Natural killer cell treated with Interleukin-12 subunit alpha and Interleukin-12 subunit beta and Interleukin-15 and Interleukin-18, amount 100 ng/mL, for 72 hours (primary cell): ENCODE measurements at regions not wholly inside any gene's neighbourhood (a gene's known extent, or its start where the extent isn't known, plus 50 kb on each side); places are given as distances from the start of the nearest gene placed in this dataset.
A peak's percentile ranks its signal among the peaks of the same experiment; 100 is the strongest.
"Not testable (repeated sequence)": the region's sequence is repeated elsewhere in the genome, so short reads cannot be mapped to it uniquely, and the experiment has no call there.

Experiments
- ATAC-seq, 2 donors: fragments of 150-1000 bp; cut with Tn5 transposase in 1 of 2; sonication (Bioruptor Pico), chemical (Tn5 transposase) in 1 of 2; 2 replicates each; pipeline ENCODE4 v1.10.0; 2021
- DNase-seq: peaks from one replicate; pipeline ENCODE4 v3.0.0; 2022; ENCODE audit warnings: low spot score
- H3K27ac Mint-ChIP-seq, 2 donors: 1 replicate in 1 of 2; 2 replicates in 1 of 2; pipeline ENCODE4 v1.8.0; 2022; ENCODE audit warnings: mixed read lengths in 2 of 2, mild to moderate bottlenecking in 1 of 2, moderate library complexity in 1 of 2
- H3K27me3 Mint-ChIP-seq, 2 donors: 1 replicate in 1 of 2; 2 replicates in 1 of 2; pipeline ENCODE4 v1.8.0; 2022; ENCODE audit warnings: mixed read lengths in 2 of 2
- H3K36me3 Mint-ChIP-seq: one replicate; pipeline ENCODE4 v1.8.0; 2022; ENCODE audit warnings: mixed read lengths
- H3K4me1 Mint-ChIP-seq, 2 donors: 1 replicate in 1 of 2; 2 replicates in 1 of 2; pipeline ENCODE4 v1.8.0; 2022; ENCODE audit warnings: low read depth in 2 of 2, mixed read lengths in 2 of 2, mild to moderate bottlenecking in 1 of 2
- H3K4me3 Mint-ChIP-seq: one replicate; pipeline ENCODE4 v1.8.0; 2022; ENCODE audit warnings: mixed read lengths
- H3K9me3 Mint-ChIP-seq: 2 replicates; pipeline ENCODE4 v1.8.0; 2022; ENCODE audit warnings: mixed read lengths

- DNase-seq, H3K4me1 Mint-ChIP-seq, ATAC-seq, H3K4me3 Mint-ChIP-seq, H3K27ac Mint-ChIP-seq, H3K9me3 Mint-ChIP-seq, H3K27me3 Mint-ChIP-seq, H3K36me3 Mint-ChIP-seq: not testable (repeated sequence)
Measured at GRCh38 chr5:1597093-1597473, 73.3 kb upstream of the LPCAT1 start.

- ATAC-seq, H3K27ac Mint-ChIP-seq, H3K4me3 Mint-ChIP-seq, H3K27me3 Mint-ChIP-seq, H3K36me3 Mint-ChIP-seq, H3K4me1 Mint-ChIP-seq, DNase-seq, H3K9me3 Mint-ChIP-seq: not testable (repeated sequence)
Measured at GRCh38 chr5:1596462-1597092, 72.8 kb upstream of the LPCAT1 start.

GRCh38 chr5:1594357-1595106 lies 70.8 kb upstream of the LPCAT1 start:
- Mint-ChIP-seq H3K4me1 (peaks cover 0 to 4% of the 10 kb centered on the region in 2 donors), H3K36me3 (peaks cover 5% of the 10 kb centered on the region), H3K27me3 (no peaks in the 10 kb centered on the region), H3K4me3 (peak overlapping the region; percentile 58), H3K9me3 (no peaks in the 10 kb centered on the region), H3K27ac (no peak overlapping the region)
- DNase-seq: peak; percentile 87
- peak; percentile 94 to 95 for ATAC-seq

- peaks cover 0 to 4% of the 10 kb centered on the region in 2 donors for H3K4me1 Mint-ChIP-seq
- DNase-seq (no peak), ATAC-seq (no peak)
- H3K4me3 Mint-ChIP-seq: peak overlapping the region; percentile 58
- peaks cover 5% of the 10 kb centered on the region for H3K36me3 Mint-ChIP-seq
- H3K9me3 Mint-ChIP-seq: no peaks in the 10 kb centered on the region
- no peak overlapping the region for H3K27ac Mint-ChIP-seq
- H3K27me3 Mint-ChIP-seq: no peaks in the 10 kb centered on the region
Measured at GRCh38 chr5:1593903-1594356, 70.2 kb upstream of the LPCAT1 start.

GRCh38 chr5:1588071-1588694 lies 64.4 kb upstream of the LPCAT1 start:
- H3K27ac Mint-ChIP-seq, ATAC-seq, H3K4me1 Mint-ChIP-seq, H3K9me3 Mint-ChIP-seq, H3K4me3 Mint-ChIP-seq, H3K27me3 Mint-ChIP-seq, H3K36me3 Mint-ChIP-seq, DNase-seq: not testable (repeated sequence)

GRCh38 chr5:1583081-1583875 lies 59.5 kb upstream of the LPCAT1 start:
- H3K4me1 Mint-ChIP-seq: not testable (repeated sequence)

GRCh38 chr5:1579389-1579788 lies 55.6 kb upstream of the LPCAT1 start:
- not testable (repeated sequence) for DNase-seq, H3K9me3 Mint-ChIP-seq, H3K4me1 Mint-ChIP-seq, H3K27ac Mint-ChIP-seq, H3K4me3 Mint-ChIP-seq, ATAC-seq, H3K27me3 Mint-ChIP-seq
- peaks cover 13% of the 10 kb centered on the region for H3K36me3 Mint-ChIP-seq

More at GRCh38 chr5:1583081-1583875, 59.5 kb upstream of the LPCAT1 start:
- H3K9me3 Mint-ChIP-seq, H3K4me3 Mint-ChIP-seq, DNase-seq, H3K27ac Mint-ChIP-seq, ATAC-seq, H3K27me3 Mint-ChIP-seq: not testable (repeated sequence)
- peaks cover 13% of the 10 kb centered on the region for H3K36me3 Mint-ChIP-seq

- not testable (repeated sequence) for H3K4me1 Mint-ChIP-seq, H3K9me3 Mint-ChIP-seq, H3K4me3 Mint-ChIP-seq, H3K27me3 Mint-ChIP-seq, DNase-seq, H3K27ac Mint-ChIP-seq
- H3K36me3 Mint-ChIP-seq: peaks cover 13% of the 10 kb centered on the region
- ATAC-seq: peak; percentile 61 to 66
Measured at GRCh38 chr5:1576851-1577250, 53.1 kb upstream of the LPCAT1 start.

GRCh38 chr5:1575991-1576714 lies 52.4 kb upstream of the LPCAT1 start:
- not testable (repeated sequence) for H3K4me1 Mint-ChIP-seq, H3K27me3 Mint-ChIP-seq, DNase-seq, H3K27ac Mint-ChIP-seq, H3K4me3 Mint-ChIP-seq, H3K9me3 Mint-ChIP-seq, ATAC-seq
- H3K36me3 Mint-ChIP-seq: peaks cover 13% of the 10 kb centered on the region

GRCh38 chr5:1575491-1575890 lies 51.7 kb upstream of the LPCAT1 start:
- not testable (repeated sequence) for H3K4me1 Mint-ChIP-seq, H3K27me3 Mint-ChIP-seq, H3K4me3 Mint-ChIP-seq, ATAC-seq, H3K27ac Mint-ChIP-seq, H3K9me3 Mint-ChIP-seq, DNase-seq
- H3K36me3 Mint-ChIP-seq: peaks cover 13% of the 10 kb centered on the region

- not testable (repeated sequence) for H3K4me1 Mint-ChIP-seq, H3K4me3 Mint-ChIP-seq, H3K9me3 Mint-ChIP-seq, DNase-seq, H3K27me3 Mint-ChIP-seq
- ATAC-seq: peak in 1 of 2 donors; percentile 13
- Mint-ChIP-seq H3K27ac (peak overlapping the region in 1 of 2 donors; percentile 29), H3K36me3 (peaks cover 18% of the 10 kb centered on the region)
Measured at GRCh38 chr5:1574023-1574318, 50.2 kb upstream of the LPCAT1 start.

GRCh38 chr5:1573217-1574022 lies 49.7 kb upstream of the LPCAT1 start:
- not testable (repeated sequence) for H3K27me3 Mint-ChIP-seq, H3K9me3 Mint-ChIP-seq, H3K4me3 Mint-ChIP-seq, DNase-seq, H3K4me1 Mint-ChIP-seq
- ATAC-seq: peak in 1 of 2 donors; percentile 6
- peak overlapping the region in 1 of 2 donors; percentile 29 for H3K27ac Mint-ChIP-seq
- H3K36me3 Mint-ChIP-seq: peaks cover 12% of the 10 kb centered on the region
